ENCODE measurements at regions not wholly inside any gene's neighbourhood (a gene's known extent, or its start where the extent isn't known, plus 50 kb on each side); places are given as distances from the start of the nearest gene placed in this dataset.

- no peak for TF ChIP-seq ZFX (IDR thresholded peaks at IDR 0.05)
- TF ChIP-seq CTCF (conservative IDR thresholded peaks at IDR 0.05): no peak
Observed at GRCh38 chr2:180660881-180661685, 319.3 kb upstream of the UBE2E3 start.

Measured in C4-2B (cell line).